ENCODE measurements at regions not wholly inside any gene's neighbourhood (a gene's known extent, or its start where the extent isn't known, plus 50 kb on each side); places are given as distances from the start of the nearest gene placed in this dataset.

DNA sequence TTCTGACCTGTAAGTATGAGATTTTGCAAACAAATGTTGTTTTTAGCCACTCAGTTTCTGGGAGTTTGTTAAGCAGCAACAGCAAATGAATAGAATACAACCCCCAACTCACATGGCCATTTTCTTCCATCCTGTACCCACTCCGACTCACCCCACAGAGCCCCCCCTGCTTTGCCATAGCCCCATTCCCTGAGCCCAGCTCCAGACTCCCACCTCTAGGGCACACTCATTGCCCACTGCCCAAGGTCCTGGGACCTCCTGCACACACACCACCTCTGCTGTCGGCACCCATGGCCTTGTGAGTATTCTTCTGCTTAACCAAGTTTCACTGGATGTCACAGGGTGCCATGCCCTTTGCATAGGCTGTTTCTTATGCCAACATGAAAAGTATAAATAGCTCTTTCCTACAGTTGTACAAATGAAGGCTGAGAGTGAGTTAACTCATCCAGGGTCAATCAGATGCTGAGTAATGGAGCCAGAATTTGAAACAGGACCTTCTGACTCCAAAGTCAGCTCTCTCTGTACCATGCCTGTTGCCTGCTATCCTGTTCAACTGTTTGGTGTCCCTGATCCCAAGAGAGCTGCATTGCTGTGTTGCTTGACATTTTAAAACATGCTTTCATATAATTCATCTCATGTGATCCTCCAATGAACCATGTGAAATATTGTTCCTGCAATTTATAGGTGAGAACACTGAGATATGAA lies 367.8 kb upstream of the ZMIZ1 start:
- DNase-seq, result no peak

DNA sequence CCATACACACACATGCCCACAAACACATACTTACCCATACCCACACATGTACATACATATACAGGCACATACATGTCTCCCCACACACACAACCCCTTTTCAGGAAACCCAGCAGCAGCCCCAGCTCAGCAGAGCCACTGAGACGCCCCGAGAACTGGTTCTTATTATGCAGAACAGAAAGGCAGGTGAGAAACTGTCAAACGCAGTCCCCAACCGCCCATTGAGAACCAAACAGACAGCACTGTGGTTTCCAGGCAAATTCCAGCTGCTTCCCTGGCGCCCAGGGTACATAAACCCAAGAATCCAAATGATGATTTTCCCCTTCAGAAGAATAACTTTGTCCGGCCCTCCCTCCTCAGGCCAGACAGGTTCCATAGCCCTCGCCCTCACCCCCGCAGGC lies 366.6 kb upstream of the ZMIZ1 start:
- no peak for DNase-seq

DNA sequence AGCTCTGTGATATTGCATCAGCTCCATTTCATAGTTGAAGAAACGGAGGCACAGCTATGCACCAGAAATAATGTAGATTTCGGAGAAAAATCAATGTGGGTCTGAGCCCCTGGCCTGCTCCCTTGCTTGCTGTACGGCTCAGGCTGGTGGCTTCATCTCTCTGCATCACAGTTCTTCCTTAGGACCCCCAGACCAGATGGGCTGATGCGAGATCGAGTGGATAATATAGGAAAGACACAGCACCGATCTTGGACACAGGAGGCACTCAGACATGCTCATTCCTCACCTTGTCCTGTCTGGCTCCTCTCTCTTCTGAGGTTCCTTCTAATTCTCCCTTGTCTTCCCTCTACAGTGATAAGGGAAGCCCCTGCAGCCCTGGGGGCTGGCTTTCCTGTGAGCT lies 365.9 kb upstream of the ZMIZ1 start:
- DNase-seq, result no peak

DNA sequence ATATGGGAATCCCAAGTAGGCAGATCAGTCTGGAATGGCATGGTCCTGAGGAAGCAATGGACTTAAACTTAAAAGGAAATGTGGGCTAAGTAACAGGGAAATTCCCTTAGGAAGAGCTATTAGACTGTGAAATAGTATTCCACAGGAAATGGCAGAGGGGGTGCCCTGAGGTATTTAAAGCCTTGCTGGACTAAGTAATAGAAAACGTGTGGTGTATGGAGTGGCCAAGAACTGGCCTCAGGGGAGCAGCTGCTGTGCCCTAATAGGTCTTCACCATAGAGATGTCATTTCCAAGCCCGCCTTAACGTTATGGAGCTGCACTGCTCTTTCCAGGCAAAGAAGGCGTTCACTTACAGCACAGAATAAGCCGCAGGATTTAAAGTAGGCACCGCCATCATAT lies 365.2 kb upstream of the ZMIZ1 start:
- no peak for DNase-seq

DNA sequence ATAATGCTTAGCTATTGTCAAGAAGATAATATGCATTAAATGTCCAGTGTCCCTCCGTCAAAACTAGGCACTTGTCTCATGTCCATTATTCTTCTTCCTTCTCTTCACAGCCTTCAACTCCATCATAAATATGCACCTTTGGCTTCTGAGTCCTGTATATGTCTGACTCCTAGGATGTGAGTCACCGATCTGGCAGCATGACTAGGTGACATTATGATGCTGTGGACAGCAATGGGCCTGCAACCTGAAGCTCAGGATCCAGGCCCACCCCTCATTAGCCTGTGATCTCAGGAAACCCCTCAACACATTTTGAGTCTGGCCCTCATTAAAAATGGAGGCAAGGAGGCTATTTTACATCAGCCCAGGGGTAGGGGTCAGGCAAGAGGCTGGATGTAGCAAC lies 362.5 kb upstream of the ZMIZ1 start:
- DNase-seq, result no peak

DNA sequence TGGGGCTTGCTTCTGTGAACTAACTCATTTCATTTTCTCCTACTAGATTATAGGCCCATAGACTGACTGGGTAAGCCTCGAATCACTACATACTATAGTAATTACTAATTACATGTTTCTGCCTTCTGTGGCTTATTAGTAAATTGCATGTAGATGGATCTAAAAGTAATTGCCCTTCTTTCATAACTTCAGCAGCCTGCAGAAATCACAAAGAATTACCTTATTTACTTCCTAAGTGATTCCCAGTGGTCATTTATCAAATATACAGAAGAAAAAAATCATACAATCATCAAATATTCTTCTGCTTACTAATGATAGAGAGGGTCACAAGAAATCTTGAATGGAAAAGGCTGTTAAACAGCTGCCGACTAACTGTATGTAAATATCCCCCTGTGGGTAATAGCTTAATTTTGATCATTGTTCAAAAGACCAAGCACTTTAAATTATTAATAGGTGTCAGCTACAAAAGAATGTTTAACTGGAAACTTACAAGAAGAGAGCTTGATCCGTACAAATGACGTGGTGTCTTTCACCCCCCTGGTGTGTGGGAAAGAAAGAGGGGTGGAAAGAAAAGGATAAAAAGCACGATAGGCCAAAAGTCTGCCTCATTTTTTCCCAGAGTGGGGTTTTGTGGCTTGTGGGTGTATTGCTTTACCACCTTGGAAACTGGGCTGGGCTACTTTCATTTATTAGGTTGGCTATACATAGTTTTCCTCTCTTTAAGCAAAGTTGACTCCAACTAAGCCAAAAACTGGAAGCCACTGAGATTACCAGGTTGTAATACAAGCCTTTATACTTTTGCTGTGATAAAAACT lies 361.8 kb upstream of the ZMIZ1 start:
- no peak for DNase-seq

DNA sequence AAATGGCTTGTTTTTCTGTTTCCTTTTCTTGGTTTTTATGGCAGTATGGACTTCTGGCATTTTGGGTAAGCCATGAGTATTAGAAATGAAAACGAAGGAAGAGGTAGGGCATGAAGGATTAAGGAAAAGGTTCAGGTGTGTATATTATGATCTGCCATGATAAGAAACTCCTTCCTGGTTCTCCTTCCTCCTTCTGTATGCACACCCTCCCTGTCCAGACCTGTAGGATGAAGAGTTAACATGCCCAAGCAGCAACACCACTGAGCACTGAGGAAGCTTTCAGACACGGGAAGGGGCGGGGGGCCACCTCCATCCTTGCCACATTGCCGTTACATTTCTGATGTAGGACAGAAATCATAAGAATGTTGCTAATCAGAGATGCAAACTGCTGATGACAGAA lies 361.0 kb upstream of the ZMIZ1 start:
- DNase-seq, result no peak

DNA sequence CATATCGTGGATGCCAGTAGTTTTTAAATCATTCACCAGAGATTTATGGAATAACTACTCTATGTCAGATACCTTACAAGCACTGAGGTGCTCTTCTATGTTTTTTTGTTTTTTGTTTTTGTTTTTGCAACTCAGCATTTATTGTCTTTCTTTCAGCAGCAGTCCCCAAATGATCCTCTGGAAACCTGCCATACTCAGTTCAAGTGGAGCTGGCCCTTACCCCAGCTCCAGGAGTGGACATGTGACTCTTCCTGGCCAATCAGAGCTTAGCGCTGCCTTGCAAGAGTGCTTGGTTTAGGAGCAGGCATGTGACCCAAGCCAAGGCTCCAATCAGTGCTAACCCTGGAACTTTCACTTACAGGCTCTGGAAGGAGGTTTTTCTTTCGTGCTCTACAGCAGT lies 356.6 kb upstream of the ZMIZ1 start:
- DNase-seq, result no peak

DNA sequence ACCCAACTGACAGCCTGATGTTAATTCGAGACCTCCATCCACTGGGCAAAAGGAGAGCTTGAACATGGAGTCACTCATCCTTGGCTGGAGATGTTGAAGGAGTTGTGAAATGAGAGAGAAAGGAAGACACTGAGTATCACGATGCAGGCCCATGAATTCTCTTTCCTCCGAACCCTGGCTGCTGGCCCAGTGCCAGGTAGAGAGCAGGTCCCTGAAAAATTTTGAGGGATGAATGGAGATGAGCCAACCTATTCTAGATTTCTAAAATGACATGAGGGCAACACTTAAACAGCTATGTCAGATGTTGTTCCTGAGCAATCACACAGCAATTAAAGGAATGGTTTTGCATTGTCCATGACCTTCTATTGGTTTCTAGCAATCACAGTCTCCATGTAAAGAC lies 355.1 kb upstream of the ZMIZ1 start:
- no peak for DNase-seq

DNA sequence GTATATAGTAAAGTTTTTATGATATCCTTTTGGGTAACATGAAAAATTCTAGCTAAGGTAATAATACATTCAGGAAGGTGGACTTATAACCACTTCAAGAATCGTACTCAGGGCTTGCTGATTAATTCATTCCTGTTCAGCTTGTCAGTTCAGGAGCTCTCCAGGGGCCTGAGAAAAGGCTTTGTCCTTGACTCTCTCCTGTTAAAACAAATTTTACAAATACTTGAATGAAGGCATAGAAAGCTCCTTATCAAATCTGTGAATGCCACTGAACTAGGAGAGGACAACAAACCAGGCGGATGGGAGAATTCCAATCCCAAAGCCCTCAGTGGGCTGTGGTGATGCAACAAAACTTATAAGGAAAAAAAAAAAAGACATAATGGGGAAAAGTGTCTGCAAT lies 354.5 kb upstream of the ZMIZ1 start:
- DNase-seq, result no peak

DNA sequence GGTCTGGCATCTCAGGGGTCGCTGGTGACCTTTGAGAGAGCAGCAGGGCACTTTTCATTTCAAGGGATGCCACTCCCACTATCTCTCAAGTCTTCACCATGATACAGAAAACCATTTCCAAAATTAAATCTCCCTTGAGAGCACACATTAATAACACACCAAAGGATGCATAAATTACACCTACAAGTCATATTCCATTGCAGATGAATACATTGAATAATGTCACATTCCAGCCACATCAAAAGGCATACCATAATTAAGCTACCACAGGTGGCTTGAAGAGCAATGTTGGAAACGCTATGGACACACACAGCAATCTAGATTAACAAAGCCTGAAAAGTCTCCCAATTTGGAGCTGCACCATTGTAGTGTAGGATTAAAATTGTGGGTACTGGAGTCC lies 353.3 kb upstream of the ZMIZ1 start:
- no peak for DNase-seq

DNA sequence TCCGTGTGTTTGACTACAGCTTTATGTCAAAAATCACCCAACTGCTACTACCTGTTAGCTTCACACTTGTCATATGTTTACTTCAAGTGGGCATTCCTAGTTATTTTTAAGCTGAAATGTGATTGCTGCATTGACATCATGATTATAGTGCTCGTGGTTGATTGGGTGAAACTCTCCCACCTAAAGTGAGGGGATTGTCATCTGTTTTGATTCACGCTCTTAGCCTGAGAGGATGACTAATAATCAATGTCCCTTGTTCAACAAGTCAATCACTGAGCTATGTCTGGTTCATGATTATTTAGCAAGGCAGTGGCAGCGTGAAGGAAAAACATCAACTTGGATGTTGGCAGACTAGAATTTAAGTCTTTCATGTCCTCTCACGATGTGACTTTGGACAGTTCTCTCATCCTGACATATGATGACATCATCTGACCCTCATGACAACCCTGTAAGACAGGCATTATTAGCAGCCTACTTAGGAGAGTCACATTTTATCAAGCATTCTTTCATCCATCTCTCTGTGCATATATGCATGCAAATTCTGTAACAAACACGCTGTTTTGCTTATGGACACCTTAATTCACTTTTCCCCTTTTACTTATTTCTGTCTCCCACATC lies 352.6 kb upstream of the ZMIZ1 start:
- DNase-seq, result no peak

DNA sequence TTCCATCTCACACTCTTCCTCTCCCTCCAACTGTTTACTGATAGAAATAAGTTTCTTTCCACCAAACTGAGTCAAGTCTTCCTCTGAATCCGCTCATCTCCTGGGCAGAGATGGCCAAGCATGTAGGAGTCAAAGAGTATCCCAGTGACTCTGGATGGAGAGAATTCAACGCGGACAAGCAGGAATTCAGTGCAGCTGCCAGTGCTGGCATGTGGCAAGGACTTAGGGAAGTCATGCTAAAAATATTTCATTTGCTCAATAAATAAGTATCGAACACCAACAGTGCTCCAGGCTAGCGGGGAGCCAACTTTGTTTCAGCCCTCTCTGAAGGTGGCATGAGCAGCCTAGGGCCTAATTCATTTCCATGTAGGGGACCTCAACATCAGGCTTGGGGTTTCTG lies 351.6 kb upstream of the ZMIZ1 start:
- DNase-seq, result no peak

DNA sequence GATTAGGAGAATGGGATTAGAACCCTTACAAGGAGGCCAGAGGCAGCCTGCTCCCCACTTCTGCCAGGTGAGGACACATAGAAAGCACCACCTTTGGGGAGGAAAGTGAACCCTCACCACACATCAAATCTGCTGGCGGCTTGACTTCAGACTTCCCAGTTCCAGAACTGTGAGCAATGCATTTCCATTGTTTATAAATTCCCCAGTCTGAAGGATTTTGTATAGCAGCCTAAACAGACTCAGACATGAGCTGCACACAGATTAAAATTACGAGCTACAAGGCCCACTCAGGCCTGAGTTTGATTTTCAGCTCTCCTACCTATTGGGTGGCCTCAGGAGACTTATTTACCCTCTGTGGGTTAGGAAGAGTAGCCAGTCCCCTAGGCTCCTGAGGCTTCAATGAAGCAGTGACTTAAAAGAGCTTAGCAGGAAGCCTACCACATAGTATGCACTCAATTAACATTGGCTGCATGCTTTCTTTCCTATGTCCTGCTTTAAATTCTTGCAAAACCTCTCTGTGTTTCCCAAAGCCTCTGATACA lies 350.7 kb upstream of the ZMIZ1 start:
- DNase-seq, result no peak

DNA sequence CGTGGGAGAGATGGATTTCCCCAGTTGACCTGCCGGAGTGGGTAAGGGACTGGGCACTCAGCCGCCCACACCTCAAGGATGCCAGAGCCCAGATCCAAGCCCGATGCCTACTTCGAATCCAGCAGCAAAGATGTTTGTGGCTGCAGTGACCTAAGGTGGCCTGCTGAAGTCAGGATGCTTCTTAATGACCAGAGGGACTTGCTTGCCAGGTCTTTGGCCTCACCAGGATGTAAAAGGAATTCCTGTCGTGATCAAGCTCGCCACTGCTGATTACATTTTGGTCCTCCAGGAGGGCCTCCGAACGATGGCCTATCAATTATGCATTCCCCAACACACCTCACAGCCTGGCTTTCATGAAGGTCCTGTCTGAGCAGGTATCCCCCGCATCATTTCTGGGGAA lies 349.5 kb upstream of the ZMIZ1 start:
- no peak for DNase-seq

DNA sequence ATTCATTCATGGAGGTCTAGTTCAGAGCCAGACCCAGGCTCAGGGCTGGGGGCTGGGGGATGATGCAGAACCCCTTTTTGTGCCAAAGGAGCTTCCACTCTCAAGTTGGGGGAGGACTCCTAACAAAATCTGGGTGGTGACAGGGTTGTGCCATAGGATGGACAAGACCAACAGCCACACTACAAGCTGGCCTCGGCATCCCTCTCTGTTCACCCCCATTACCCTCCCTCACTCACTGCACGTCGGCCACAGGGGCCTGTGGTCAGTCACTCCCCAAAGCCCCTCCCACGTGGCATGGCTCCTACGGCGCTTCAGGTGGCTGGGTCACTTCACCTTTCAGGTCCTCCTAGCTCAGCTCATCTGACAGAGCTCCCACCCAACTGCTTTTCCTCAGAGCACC lies 348.7 kb upstream of the ZMIZ1 start:
- DNase-seq, result no peak

DNA sequence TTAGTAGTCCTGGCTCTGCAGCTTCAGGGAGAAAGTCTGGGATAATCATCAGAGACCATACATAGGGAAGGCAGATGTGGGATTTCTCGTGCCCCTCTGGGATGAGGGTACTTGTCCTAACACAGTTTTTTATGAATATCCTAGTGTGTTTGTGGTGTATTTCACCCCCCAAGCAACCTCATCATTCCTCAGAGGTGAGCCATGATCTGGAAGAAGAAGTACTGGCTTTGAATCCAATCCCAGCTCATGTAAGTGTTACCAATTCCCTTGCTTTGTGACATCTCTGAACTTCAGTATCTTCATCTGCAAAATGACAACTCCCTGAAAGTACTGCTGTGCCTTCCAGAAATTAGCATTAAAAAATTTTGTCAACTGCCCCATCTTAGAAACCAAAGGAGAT lies 347.5 kb upstream of the ZMIZ1 start:
- no peak for DNase-seq

DNA sequence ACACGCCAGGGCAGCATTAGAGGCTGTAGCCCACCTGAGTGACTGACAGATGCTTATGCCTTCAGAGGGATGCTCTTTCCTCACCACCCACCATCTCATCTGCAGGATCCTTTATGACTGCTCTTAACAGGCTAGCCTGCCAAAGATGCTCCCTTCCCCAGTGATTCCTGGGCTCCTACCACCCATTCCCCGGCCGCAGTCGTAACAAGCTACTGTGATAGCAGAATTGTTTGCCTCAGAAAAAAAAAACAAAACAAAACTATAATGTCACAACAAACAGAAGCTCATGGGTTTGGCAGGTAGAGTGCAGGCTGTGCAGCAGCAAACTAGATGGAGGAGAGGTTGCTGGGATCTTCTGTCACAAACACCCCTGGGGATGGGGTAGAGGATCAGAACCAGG lies 343.9 kb upstream of the ZMIZ1 start:
- no peak for DNase-seq

DNA sequence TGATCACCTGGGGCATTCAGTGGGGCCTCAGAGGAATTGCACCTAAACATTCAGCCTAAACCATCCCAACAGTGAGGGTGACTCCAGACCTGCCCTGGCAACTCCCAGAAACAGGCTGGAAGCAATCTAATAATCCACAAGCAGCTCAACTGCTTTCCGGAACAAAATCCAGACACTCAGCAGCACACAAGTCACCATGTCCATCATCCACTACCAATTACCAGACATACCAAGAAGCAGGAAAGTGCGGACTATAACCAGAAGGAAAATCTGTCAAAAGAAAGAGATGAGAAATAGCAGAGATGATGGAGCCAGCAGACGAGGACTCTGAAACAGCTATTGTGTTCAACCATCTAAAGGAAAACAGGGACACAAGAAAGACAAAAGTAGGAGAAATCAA lies 342.6 kb upstream of the ZMIZ1 start:
- DNase-seq, result no peak

DNA sequence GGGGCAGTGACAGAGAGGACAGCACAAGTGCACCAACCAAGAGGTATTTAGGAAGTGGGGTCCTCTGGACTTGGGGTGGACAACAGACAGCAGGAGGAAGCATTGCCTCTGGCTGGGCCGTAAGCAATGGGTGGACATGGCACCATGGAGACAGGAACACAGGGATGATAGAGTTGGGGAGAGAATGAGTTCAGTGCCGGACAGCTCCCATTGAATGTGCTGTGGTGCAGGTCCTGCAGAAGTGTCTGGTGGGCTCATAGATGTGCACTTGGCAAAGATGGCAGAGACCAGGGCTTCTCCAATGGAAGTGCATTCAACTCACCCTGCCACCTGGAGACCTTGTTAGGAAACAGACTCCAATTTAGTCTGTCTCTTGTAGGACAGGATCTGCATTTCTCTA lies 341.5 kb upstream of the ZMIZ1 start:
- no peak for DNase-seq

DNA sequence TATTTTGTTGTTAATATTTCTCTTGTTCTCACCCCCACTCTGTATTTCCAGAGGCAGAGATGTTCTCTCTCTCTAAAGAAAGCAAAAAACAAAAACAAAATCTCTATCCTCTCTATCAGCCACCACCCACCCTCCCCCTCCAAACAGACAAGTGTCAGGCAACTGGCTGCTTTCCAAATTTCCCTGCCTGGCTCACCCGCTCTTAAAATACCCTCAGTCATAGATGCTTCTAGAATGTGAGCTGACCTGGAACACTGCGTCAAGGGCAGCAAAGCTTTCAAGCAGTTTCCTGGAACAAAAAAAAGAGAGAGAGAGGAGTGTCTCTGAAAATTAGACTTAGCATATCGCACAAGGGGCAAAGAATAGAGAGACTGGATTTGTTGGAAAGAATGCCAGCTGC lies 341.0 kb upstream of the ZMIZ1 start:
- no peak for DNase-seq

DNA sequence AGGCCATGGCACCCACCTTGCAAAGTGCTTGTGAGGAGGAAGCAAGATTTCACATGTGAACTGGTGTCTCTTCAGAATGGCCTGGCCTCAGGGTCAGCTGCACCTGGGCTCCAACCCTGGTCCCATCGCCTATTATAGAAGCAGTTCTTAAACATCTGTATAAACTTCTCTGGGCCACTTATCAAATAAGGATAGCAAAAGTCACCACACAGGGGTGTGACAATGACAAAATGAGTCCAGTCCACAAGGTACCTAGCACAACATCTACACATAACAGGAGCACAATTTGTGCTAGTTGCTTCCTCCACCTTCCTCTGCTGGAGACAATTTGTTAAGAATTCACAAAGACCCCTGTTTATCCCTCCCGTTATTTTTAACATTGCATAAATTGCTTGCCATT lies 340.6 kb upstream of the ZMIZ1 start:
- no peak for DNase-seq

DNA sequence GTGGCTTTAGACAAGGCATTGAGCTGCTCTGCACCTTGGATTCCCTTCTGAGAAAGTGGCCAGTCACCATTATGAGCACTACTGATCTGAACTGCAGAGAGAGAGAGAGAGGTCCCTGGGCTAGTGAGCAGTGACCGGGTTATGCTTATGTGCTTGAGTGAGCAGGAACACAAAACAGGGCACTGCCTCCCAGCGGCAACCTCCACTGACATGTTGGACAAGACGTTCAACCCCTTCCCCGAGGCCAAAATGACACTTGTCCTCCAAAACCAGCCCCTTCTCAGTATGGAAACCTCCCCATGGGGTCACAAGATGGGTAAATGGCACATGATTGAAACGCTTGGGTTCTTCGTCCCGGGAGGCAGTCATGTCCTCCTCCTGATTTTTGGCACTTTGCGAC lies 339.4 kb upstream of the ZMIZ1 start:
- DNase-seq, result no peak

DNA sequence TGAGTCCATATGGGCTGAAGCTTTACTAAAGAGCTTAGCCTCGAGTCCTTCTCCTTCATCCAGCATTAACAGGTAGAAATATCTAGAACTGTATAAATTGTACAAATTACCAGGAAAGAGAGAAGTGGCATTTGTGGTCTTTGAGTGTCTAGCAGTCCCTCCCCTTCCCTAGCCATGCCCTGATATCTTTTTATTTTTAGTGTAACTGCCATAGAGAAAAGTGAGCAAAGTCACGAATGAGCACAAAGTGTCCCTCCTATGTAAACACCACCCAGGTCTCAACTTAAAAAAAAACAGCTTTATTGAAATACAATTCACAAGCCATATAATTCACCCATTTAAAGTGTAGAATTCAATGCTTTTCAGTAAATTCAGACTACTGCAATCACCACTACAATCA lies 339.0 kb upstream of the ZMIZ1 start:
- no peak for DNase-seq
